Neuronal stem cell (in vitro differentiated cells): ENCODE measurements at regions not wholly inside any gene's neighbourhood (a gene's known extent, or its start where the extent isn't known, plus 50 kb on each side); places are given as distances from the start of the nearest gene placed in this dataset.

Experiments used
- DNase-seq: peaks from one replicate; pipeline ENCODE4 v3.0.0-alpha.2; 2013; ENCODE audit warnings: low spot score
- H2AFZ ChIP-seq: one replicate; pipeline ENCODE4 v1.6.1; 2013; ENCODE audit warnings: mild to moderate bottlenecking, low read length, inconsistent platforms
- H2AK5ac ChIP-seq: 2 replicates; pipeline ENCODE4 v1.6.1; 2013; ENCODE audit warnings: low read depth, mild to moderate bottlenecking, inconsistent platforms, low read length, moderate library complexity, mixed read lengths
- H2BK120ac ChIP-seq: 2 replicates; pipeline ENCODE4 v1.6.1; 2013; ENCODE audit warnings: low read depth, mild to moderate bottlenecking, inconsistent platforms, low read length, moderate library complexity, mixed read lengths
- H2BK12ac ChIP-seq: one replicate; pipeline ENCODE4 v1.6.1; 2013; ENCODE audit warnings: low read length, inconsistent platforms
- H2BK15ac ChIP-seq: 2 replicates; pipeline ENCODE4 v1.6.1; 2013; ENCODE audit warnings: mild to moderate bottlenecking, low read length, inconsistent platforms, mixed read lengths
- H2BK5ac ChIP-seq: one replicate; pipeline ENCODE4 v1.6.1; 2013; ENCODE audit warnings: inconsistent platforms, mild to moderate bottlenecking, low read length, moderate library complexity
- H3K14ac ChIP-seq: one replicate; pipeline ENCODE4 v1.6.1; 2013; ENCODE audit warnings: low read length, inconsistent platforms
- H3K18ac ChIP-seq: 2 replicates; pipeline ENCODE4 v1.6.1; 2013; ENCODE audit warnings: low read length, inconsistent platforms
- H3K23ac ChIP-seq: 2 replicates; pipeline ENCODE4 v1.6.1; 2013; ENCODE audit warnings: low read depth, mild to moderate bottlenecking, mixed read lengths, low read length, inconsistent platforms; ENCODE audit not compliant: poor library complexity
- H3K27ac ChIP-seq: replicated peaks from 3 replicates; pipeline ENCODE4 v1.5.1; 2013; ENCODE audit warnings: low read length, inconsistent platforms
- H3K27me3 ChIP-seq, 3 experiments: 2 replicates each; pipeline ENCODE4 v1.6.1; 2013; ENCODE audit warnings: low read length in 3 of 3, mild to moderate bottlenecking in 2 of 3, inconsistent platforms in 1 of 3, low read depth in 1 of 3, mixed read lengths in 1 of 3, moderate library complexity in 1 of 3; ENCODE audit not compliant: control insufficient read depth in 3 of 3, insufficient read depth in 3 of 3
- H3K36me3 ChIP-seq, 2 donors: replicated peaks in 1 of 2; 2 replicates each; pipeline ENCODE4 v1.6.1; 2013; ENCODE audit warnings: low read length in 2 of 2; ENCODE audit not compliant: control insufficient read depth in 2 of 2, insufficient read depth in 2 of 2
- H3K4ac ChIP-seq: 2 replicates; pipeline ENCODE4 v1.6.1; 2013; ENCODE audit warnings: inconsistent platforms, mild to moderate bottlenecking, low read length, moderate library complexity
- H3K4me1 ChIP-seq, 2 donors: 1 replicate in 1 of 2; 2 replicates in 1 of 2; pipeline ENCODE4 v1.6.1; 2013; ENCODE audit warnings: low read length in 2 of 2, low read depth in 1 of 2; ENCODE audit not compliant: control insufficient read depth in 2 of 2, insufficient read depth in 1 of 2
- H3K4me2 ChIP-seq: one replicate; pipeline ENCODE4 v1.6.1; 2013; ENCODE audit warnings: mild to moderate bottlenecking, low read length, inconsistent platforms; ENCODE audit not compliant: insufficient read depth, poor library complexity, severe bottlenecking
- H3K4me3 ChIP-seq, 2 donors: 2 replicates each; pipeline ENCODE4 v1.5.1; 2013; ENCODE audit warnings: low read length in 2 of 2, mild to moderate bottlenecking in 2 of 2, inconsistent platforms in 1 of 2, moderate library complexity in 1 of 2
- H3K79me1 ChIP-seq: one replicate; pipeline ENCODE4 v1.6.1; 2013; ENCODE audit warnings: low read depth, mild to moderate bottlenecking, inconsistent platforms, low read length, moderate library complexity
- H3K9ac ChIP-seq: one replicate; pipeline ENCODE4 v1.6.1; 2013; ENCODE audit warnings: mild to moderate bottlenecking, low read depth, low read length, inconsistent platforms; ENCODE audit not compliant: poor library complexity
- H3K9me3 ChIP-seq, 2 donors: replicated peaks in 1 of 2; 2 replicates each; pipeline versions ENCODE3 to v1.6.1; 2013; ENCODE audit warnings: low read length in 2 of 2, mild to moderate bottlenecking in 2 of 2, inconsistent platforms in 1 of 2, low read depth in 1 of 2, mixed read lengths in 1 of 2, moderate library complexity in 1 of 2; ENCODE audit not compliant: control insufficient read depth in 2 of 2, insufficient read depth in 1 of 2
- H4K8ac ChIP-seq: one replicate; pipeline ENCODE4 v1.6.1; 2013; ENCODE audit warnings: low read depth, mild to moderate bottlenecking, inconsistent platforms, low read length, moderate library complexity
- H4K91ac ChIP-seq: one replicate; pipeline ENCODE4 v1.6.1; 2013; ENCODE audit warnings: low read length, low read depth, mild to moderate bottlenecking, inconsistent platforms; ENCODE audit not compliant: poor library complexity
- WGBS, 2 donors: extraction: QIAGEN DNeasy Blood & Tissue Kit; methylation state at CpG; one replicate each; pipeline ENCODE4 v1.1.7; 2013; ENCODE audit warnings: missing lambda C conversion rate in 2 of 2, mixed read lengths in 1 of 2; ENCODE audit not compliant: insufficient read length in 2 of 2, insufficient replicate concordance in 1 of 2; ENCODE audit errors: extremely low coverage in 2 of 2; 5-methylcytosine and 5-hydroxymethylcytosine counted together

DNA sequence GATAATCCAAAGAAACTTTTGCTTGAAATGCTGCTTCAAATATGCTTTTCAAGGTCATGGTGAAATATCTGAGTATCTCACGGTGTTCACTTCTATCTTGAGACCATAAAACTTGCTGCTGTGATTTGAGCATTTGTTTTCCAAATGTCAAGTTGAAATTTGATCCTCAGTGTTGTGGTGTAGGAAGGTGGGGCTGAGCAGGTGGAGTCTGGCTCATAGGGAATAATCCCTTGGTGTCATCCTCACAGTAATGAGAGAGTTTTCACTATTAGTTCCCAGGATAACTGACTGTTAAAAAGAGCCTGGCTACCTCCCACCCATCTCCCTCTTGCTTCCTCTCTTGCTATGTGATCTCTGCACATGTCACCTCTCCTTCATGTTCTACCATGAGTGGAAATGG, 858.0 kb upstream of the SLITRK5 start:
- H3K27ac ChIP-seq = no peak overlapping the region
- H4K91ac ChIP-seq = no peak overlapping the region
- no peak for DNase-seq
- no peak overlapping the region for H3K4ac ChIP-seq
- no peak overlapping the region for H3K23ac ChIP-seq
- H2BK15ac ChIP-seq = no peak overlapping the region
- no peak overlapping the region for H2AFZ ChIP-seq
- H4K8ac ChIP-seq = no peak overlapping the region
- H3K4me1 ChIP-seq = peaks cover 3 to 9% of the 10 kb centered on the region in 2 donors
- no peak overlapping the region for H2AK5ac ChIP-seq
- H3K14ac ChIP-seq = no peak overlapping the region
- no peak overlapping the region for H3K4me2 ChIP-seq
- no peaks in the 10 kb centered on the region for H3K27me3 ChIP-seq
- H3K36me3 ChIP-seq = no peaks in the 10 kb centered on the region
- no peak overlapping the region for H2BK120ac ChIP-seq
- no peak overlapping the region for H3K4me3 ChIP-seq
- no peak overlapping the region for H3K18ac ChIP-seq
- H2BK12ac ChIP-seq = no peak overlapping the region
- no CpG with 5 or more reads among the region's 1 CpG for WGBS, 2 donors
- no peaks in the 10 kb centered on the region for H3K79me1 ChIP-seq
- no peak overlapping the region for H2BK5ac ChIP-seq
- H3K9ac ChIP-seq = no peak overlapping the region
- peaks cover 0 to 7% of the 10 kb centered on the region in 2 donors for H3K9me3 ChIP-seq

DNA sequence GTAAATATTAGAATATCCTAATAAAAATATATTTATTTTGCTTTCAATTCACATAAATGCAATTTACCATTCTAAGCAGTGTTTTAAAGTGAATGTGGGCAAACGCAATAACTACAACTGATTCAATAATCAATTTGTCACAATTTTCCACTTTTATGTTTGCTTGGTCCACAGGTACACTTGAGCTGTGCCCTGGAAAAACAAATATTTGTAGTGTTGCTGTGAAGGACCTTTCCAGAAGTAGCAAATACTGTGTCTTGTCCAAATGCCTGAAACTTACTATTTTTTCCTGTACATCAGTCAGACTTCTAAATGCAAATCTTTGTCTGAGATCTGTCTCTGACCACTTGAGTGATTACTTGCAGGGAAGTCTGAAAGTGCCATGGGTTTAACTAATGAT, 845.8 kb upstream of the SLITRK5 start:
- Histone ChIP-seq H3K27me3 (no peaks in the 10 kb centered on the region), H3K4ac (no peak overlapping the region), H3K4me1 (peaks cover 1 to 2% of the 10 kb centered on the region in 2 donors), H2BK15ac (no peak overlapping the region), H2AFZ (peak overlapping the region; percentile 65), H3K27ac (no peak overlapping the region), H3K9ac (no peak overlapping the region), H4K91ac (no peak overlapping the region), H2BK5ac (no peak overlapping the region), H2BK12ac (no peak overlapping the region), H3K4me3 (no peak overlapping the region), H2AK5ac (no peak overlapping the region), H3K14ac (no peak overlapping the region), H3K18ac (no peak overlapping the region), H3K4me2 (no peak overlapping the region), H4K8ac (no peak overlapping the region), H2BK120ac (no peak overlapping the region), H3K36me3 (no peaks in the 10 kb centered on the region), H3K9me3 (no peaks in the 10 kb centered on the region), H3K23ac (no peak overlapping the region), H3K79me1 (no peaks in the 10 kb centered on the region)
- WGBS, 2 donors = no CpG with 5 or more reads among the region's 1 CpG
- DNase-seq = no peak

DNA sequence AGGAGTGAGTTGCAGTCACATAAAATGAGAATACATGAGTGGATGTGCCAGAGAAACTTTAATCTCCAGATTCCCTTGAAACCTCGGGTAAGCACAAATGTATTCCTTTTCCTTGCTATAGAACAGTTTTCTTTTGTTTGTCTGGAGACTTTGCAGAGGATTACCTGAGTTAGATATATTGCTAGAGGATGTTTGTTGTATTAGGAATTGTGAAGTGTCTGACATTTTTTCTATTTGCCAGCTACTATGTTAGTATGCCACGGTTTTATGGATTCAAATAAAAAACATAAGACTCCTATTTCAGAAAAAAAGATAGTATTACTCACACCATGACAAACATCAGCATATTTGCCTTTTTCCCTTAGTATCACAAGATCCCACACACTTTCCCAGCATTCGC, 844.9 kb upstream of the SLITRK5 start:
- no peak overlapping the region for H3K4me3 ChIP-seq
- no peak overlapping the region for H3K14ac ChIP-seq
- WGBS, 2 donors = no CpG with 5 or more reads among the region's 3 CpGs
- H3K36me3 ChIP-seq = no peaks in the 10 kb centered on the region
- DNase-seq = no peak
- no peak overlapping the region for H4K91ac ChIP-seq
- no peaks in the 10 kb centered on the region for H3K79me1 ChIP-seq
- no peaks in the 10 kb centered on the region for H3K27me3 ChIP-seq
- H3K4me2 ChIP-seq = no peak overlapping the region
- H3K18ac ChIP-seq = no peak overlapping the region
- H2BK120ac ChIP-seq = no peak overlapping the region
- no peak overlapping the region for H3K27ac ChIP-seq
- H3K9me3 ChIP-seq = no peaks in the 10 kb centered on the region
- H3K9ac ChIP-seq = no peak overlapping the region
- no peak overlapping the region for H2AK5ac ChIP-seq
- peak overlapping the region; percentile 65 for H2AFZ ChIP-seq
- no peak overlapping the region for H2BK15ac ChIP-seq
- peaks cover 1 to 2% of the 10 kb centered on the region in 2 donors for H3K4me1 ChIP-seq
- no peak overlapping the region for H3K4ac ChIP-seq
- no peak overlapping the region for H2BK5ac ChIP-seq
- H2BK12ac ChIP-seq = no peak overlapping the region
- H4K8ac ChIP-seq = no peak overlapping the region
- H3K23ac ChIP-seq = no peak overlapping the region

DNA sequence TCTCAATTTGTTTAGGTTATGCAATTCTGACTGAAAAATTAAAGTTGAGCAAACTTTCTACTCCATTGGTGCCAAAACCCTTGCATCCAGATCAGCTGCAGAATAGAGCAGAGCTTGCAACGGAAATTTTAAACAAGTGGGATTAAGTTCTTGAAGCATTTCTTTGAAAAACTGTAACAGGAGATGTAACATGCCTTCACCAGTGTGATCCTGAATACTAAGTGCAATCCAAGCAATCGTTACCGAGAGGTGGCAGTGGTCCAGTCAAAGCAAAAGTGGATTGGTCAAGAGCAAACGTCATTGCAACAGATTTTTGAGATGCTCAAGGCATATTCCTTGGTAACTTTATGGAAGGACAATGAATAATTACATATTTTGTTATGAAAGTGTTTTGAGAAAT, 841.1 kb upstream of the SLITRK5 start:
- Histone ChIP-seq H3K4ac (no peak overlapping the region), H2BK15ac (no peak overlapping the region), H2BK5ac (no peak overlapping the region), H3K4me3 (no peak overlapping the region), H2BK120ac (no peak overlapping the region), H3K36me3 (no peaks in the 10 kb centered on the region), H4K8ac (no peak overlapping the region), H2AK5ac (no peak overlapping the region), H3K9ac (no peak overlapping the region), H3K79me1 (no peaks in the 10 kb centered on the region), H2AFZ (no peak overlapping the region), H3K23ac (no peak overlapping the region), H3K4me1 (peaks cover 1 to 2% of the 10 kb centered on the region in 2 donors), H3K9me3 (no peaks in the 10 kb centered on the region), H3K27me3 (no peaks in the 10 kb centered on the region), H4K91ac (no peak overlapping the region), H3K4me2 (no peak overlapping the region), H2BK12ac (no peak overlapping the region), H3K14ac (no peak overlapping the region), H3K18ac (no peak overlapping the region), H3K27ac (no peak overlapping the region)
- WGBS, 2 donors = no CpG with 5 or more reads among the region's 4 CpGs
- no peak for DNase-seq
